T-helper 2 cell (primary cell): ENCODE measurements at regions not wholly inside any gene's neighbourhood (a gene's known extent, or its start where the extent isn't known, plus 50 kb on each side); places are given as distances from the start of the nearest gene placed in this dataset.
"Not testable (repeated sequence)": the region's sequence is repeated elsewhere in the genome, so short reads cannot be mapped to it uniquely, and the experiment has no call there.

Experiments used
- DNase-seq, 5 experiments: peaks; one replicate each; pipeline versions ENCODE4 v3.0.0 to v3.0.0-alpha.2; 2012 to 2022

DNA sequence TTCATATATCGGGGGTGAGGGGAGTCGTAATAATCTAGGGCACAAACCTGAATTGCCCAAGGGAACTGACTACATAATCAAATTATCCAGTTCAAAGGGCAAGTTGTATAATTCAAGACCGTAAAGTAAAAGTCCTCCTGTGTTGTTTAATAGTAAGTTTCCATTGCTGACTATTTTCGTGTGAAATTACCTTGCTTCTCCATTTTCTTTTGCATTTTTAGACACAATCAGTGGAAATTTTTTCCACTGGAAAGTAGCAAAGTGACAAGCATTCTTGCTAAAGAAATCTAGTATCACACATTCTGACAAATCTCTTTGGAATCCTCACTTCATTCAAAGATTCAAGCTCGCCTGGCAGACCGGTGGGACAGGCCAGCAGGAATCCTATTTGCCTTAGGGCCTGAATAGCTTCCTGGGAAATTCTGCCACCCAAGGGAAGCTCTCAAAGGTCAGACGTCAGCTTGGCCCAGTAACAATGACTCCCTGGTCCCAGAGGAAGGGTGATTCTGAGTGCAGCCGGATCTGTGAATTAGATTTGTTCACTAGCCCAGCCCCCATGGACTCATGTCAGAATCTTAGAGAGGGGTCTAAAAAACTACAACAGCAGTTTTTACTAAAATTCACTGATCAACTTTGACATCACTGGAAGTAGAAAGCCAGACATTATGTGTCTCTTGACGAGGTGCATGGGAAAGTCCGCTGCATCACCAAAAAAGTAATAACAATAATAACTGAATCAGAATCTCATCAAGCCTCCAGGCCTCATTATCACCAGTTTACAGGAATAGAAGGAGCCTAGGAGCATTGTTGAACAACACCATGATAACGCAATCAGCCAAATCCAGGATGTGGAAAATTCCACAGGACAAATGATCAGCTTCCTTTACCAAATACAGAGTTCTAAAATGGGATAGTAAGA is 161.0 kb downstream of the SKIDA1 start:
- DNase-seq = no peak

GRCh38 chr10:21363731-21364104 is 161.8 kb downstream of the SKIDA1 start:
- DNase-seq = no peak

- DNase-seq = no peak
Observed at GRCh38 chr10:21363092-21363730, 162.3 kb downstream of the SKIDA1 start.

GRCh38 chr10:21359202-21359601 is 166.3 kb downstream of the SKIDA1 start:
- no peak for DNase-seq

GRCh38 chr10:21355591-21356011 is 169.9 kb downstream of the SKIDA1 start:
- DNase-seq = no peak

DNA sequence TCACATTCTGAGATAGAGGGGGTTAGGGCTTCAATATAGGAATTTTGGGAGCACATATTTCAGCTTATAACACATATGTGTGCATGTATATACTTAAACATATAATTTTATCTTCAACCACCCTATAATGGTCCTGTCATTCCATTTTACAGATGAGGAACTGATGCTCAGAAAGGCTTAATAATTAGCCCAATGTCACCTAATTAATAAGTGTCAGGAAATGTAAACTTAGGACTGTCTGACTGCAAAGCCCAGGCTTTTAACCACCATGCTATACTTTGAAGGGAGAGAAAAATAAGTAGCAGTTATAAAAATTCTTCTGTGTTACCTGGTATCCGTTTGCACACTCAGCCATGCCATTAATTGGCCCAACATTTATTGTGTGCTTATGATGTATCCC is 172.6 kb downstream of the SKIDA1 start:
- no peak for DNase-seq

GRCh38 chr10:21351594-21351993 is 173.9 kb downstream of the SKIDA1 start:
- DNase-seq = not testable (repeated sequence)

- DNase-seq = no peak
Observed at GRCh38 chr10:21349912-21350286, 175.6 kb downstream of the SKIDA1 start.

DNA sequence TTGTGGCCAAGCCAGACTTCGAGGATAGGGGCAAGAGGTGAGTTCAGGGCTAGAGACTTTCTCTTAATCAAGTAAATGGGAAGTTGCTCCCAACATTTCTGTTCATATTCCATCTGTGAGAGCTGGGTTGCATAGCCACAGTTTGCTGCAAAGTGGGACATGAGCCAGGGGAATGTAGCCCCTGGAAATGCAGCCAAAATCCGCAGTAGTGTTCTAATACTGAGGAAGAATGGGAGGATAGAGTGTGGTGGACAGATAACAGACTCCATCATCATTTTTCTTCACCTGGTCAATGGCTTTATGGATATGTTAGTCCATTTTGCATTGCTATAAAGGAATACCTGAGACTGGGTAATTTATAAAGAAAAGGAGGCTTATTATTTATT is 177.7 kb downstream of the SKIDA1 start:
- no peak for DNase-seq

DNA sequence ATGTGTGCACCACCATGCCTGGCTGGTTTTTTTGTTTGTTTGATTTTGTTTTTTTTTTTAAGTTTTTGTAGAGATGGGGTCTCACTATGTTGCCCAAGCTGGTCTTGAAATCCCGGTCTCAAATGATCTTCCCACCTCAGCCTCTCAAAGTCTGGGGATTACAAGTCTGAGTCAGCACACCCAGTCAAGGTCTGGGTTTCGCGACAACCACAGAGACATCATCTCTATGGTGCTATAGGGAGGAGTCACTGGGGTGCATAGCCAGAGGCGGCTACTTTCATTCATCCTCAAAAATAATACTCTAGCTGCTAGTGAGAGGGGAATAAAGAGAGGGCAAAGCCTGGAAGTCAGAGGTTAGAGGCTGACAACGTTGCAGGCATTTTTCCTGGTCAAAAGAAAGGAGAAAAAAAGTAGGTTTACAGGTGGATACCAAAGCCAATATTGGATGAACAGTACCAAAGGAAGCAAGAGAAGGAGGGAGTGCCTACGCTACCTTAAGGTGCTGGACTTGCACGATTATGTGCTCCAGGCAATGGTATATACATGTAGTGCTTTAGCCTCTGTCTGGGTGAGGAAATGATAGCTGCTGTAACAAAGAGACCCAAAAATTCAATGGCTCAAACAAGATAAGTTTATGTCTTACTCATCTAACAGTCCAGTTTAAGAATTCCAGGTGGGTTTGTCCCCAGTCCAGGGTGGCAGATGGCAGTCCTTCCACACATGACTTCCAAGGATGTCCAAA is 178.3 kb downstream of the SKIDA1 start:
- DNase-seq = peak in 1 of 5 experiments; percentile 3

DNA sequence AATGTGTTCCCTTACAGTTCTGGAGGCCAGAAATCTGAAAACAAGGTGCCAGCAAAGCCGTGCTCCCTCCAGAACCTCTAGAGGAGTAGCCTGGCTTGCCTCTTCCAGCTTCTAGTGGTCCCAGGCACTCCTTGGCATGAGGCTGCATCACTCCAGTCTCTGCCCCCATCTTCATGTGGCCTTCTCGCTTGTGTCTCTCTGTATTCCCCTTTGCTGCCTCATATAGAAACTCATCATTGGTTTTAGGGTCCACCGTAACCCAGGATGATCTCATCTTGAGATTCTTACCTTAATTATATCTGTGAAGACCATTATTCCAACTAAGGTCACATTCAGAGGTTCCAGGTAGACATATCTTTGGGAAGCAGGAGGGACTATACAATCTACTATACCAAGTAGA is 182.4 kb downstream of the SKIDA1 start:
- DNase-seq = no peak

DNA sequence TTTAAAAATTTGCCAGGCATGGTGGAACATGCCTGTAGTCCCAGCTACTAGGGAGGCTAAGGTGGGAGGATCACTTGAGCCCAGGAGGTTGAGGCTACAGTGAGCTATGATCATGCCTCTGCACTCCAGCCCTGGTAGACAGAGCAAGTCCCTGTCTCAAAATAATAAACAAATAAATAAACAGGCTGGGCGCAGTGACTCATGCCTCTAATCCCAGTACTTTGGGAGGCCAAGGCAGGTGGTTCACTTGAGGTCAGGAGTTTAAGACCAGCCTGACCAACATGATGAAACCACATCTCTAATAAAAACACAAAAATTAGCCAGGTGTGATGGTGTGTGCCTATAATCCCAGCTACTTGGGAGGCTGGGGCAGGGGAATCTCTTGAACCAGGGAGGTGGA is 183.0 kb downstream of the SKIDA1 start:
- DNase-seq = not testable (repeated sequence)

DNA sequence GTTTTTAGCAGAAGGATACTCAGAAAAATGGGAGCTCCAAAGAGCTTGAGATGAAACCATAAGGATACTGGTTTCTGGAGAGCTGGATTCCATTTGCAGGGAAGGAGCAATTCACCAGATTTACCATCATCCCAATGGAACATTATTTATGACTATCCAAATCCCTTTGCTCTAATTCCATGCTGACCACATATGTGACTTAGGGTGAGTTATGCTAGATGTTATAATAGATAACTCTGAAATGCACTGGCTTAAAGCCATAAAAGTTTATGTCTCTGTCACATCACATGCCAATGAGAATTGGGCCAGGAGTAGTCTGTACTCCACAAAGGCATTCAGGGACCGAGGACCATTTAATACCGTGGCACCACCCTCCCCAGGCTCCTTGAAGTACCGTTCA is 185.2 kb downstream of the SKIDA1 start:
- DNase-seq = no peak

GRCh38 chr10:21337171-21337792 is 188.2 kb downstream of the SKIDA1 start:
- no peak for DNase-seq

- no peak for DNase-seq
Observed at GRCh38 chr10:21336476-21337170, 188.9 kb downstream of the SKIDA1 start.

- DNase-seq = no peak
Observed at GRCh38 chr10:21334891-21335696, 190.4 kb downstream of the SKIDA1 start.

GRCh38 chr10:21330628-21331020 is 194.9 kb downstream of the SKIDA1 start:
- no peak for DNase-seq

DNA sequence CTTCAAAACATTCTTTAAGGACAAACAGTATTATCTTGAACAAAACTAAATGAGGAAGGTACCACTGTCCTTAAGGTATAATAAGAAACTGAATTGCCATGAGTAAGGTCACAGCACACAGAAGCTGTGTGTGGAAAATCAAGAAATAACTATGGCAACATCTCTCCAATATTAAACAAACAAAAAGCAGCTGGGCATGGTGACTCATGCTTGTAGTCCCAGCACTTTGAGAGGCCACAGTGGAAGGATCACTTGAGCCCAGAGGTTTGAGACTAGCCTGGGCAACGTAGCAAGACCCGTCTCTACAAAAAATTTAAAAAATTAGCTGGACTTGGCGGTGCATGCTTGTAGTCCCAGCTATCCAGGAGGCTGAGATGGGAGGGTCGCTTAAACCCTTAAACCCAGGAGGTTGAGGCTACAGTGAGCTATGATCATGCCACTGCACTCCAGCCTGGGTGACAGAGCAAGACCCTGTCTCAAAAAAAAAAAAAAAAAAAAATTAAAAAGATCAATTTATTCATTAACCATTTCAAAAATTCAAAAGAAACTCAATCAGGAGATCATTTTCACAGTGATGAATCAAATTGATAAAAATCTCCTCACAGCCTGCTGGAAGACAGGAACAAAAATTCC is 195.4 kb downstream of the SKIDA1 start:
- no peak for DNase-seq

DNA sequence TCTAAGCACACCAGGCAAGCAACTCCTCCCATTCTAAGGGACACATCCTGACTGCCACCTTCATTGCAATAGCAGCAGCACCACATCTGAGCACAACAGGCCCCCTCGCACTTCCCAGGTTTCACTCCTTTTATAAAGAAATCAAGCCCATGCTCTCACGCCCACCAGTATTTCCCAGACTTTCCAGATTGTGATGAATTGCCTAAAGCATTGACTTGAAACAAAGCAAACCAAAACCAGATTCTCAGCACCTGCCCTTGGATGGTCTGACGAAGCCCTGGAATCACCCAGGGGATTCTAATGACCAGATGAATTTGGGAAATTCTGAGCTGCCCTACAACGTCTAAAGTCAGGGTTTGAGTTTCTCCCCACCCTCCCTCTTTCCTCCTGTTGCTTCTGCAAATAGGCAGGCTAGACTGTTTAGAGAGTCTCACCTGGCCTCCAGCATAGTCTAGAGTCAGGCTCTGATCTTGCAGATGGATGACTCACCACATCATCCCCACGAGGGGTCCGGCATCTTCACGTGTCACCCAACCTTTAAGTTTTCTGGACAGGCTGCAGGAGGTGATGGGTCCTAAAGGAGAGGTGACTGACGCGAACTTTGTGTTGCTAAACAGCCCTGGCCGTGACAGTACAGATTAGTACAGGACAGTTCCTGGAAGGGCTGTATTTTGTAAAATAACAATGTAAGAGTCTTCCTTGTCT is 198.0 kb downstream of the SKIDA1 start:
- no peak for DNase-seq

DNA sequence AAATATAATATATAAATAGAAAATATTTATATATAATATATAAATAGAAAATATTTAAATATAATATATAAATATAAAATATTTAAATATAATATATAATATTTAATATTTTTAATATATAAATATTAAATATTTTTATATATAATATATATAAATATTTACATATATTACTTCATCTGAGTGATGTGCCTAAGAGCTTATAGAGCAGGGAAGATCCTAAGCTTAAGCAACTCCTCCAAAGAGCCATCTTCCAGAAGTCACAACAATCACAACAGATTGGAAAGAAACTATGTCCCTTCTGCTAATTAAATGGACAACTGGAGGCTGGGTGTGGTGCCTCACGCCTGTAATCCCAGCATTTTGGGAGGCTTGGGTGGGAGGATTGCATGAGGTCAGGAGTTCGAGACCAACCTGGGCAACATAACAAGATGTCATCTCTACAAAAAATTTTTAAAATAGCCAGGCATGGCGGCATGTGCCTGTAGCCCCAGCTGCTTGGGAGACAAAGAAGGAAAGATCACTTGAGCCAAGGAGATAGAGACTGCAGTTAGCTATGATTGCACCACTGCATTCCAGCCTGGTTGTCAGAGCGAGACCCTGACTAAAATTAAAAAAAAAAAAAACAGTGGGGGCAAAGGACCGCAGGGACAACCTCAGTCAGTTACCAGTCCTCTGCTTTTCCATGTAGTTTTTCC is 198.7 kb downstream of the SKIDA1 start:
- peak in 1 of 5 experiments; percentile 22 for DNase-seq
